Nucleus accumbens (tissue), 56 donors: ENCODE measurements at regions not wholly inside any gene's neighbourhood (a gene's known extent, or its start where the extent isn't known, plus 50 kb on each side); places are given as distances from the start of the nearest gene placed in this dataset.

Source experiments
- DNase-seq, 56 donors: peaks; one replicate each; lab custom pipeline; 2025; lab: John Stamatoyannopoulos, UW

- DNase-seq, result no peak
Observed at GRCh38 chr12:107436376-107436775, 249.2 kb upstream of the PWP1 start.

GRCh38 chr12:107436836-107437235 lies 248.8 kb upstream of the PWP1 start:
- no peak for DNase-seq

GRCh38 chr12:107437954-107438353 lies 247.6 kb upstream of the PWP1 start:
- DNase-seq, result no peak

- DNase-seq, result no peak
Observed at GRCh38 chr12:107439026-107439738, 246.4 kb upstream of the PWP1 start.

DNA sequence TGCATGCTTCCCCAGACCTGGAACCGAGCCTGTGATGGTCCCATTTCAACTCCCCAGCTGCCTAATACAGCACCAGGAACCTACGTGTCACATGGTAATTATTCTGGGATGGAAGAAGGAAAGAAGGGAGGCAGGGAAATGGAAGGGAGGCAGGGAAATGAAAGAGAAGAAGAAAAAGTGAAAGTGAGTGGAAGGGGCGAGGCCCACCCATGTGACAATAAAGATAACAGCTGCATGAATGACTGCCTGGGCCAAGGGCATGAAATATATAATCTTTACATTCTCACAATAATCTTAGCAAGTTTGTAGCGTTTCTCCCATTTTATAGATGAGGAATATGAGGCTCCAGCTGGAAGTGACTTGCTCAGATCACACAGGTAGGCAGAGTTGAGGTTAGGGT lies 245.0 kb upstream of the PWP1 start:
- no peak for DNase-seq

- DNase-seq, result no peak
Observed at GRCh38 chr12:107441665-107442300, 243.8 kb upstream of the PWP1 start.

GRCh38 chr12:107442326-107442987 lies 243.1 kb upstream of the PWP1 start:
- no peak for DNase-seq

GRCh38 chr12:107443320-107444090 lies 242.1 kb upstream of the PWP1 start:
- DNase-seq, result no peak

DNA sequence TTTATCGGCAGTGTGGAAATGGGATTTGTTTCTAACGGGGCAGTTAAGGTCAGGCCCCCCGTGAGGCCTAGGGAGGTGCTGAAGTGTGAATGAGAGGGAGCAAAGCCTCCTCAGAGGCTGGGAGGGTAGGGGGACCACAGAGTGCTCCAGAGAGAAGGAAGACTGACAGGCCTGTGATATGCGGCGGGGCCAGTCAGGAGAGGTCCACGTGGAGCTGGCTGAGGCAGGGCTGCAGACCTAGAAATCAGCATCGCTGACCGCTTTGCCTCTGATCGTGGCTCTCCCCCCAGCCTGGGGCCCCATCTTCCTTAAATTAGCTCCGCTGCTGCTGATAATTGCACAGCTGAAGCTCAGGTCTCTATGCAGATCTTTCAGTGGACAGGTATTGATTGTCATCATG lies 240.8 kb upstream of the PWP1 start:
- no peak for DNase-seq

GRCh38 chr12:107446476-107446875 lies 239.1 kb upstream of the PWP1 start:
- DNase-seq, result no peak

GRCh38 chr12:107447336-107447735 lies 238.3 kb upstream of the PWP1 start:
- no peak for DNase-seq

DNA sequence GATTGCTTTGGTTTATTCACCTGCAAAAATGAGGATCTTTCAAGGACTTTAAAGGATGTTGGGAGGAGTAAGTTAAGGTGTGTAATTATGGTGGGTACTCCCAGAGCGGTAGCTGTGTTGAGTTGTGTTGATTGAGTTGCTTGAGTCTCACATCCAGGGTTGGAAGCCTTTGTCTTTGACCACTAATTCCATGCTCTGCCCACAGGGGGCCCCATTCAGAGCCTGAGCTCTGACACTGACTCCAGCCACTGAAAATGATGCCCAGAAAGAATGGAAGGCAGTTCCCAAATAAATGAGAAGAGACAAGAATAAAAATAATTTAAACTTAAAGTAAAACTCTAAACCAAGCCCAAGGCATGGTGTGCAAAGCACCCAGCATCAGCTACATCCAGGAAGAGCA lies 237.4 kb upstream of the PWP1 start:
- no peak for DNase-seq

DNA sequence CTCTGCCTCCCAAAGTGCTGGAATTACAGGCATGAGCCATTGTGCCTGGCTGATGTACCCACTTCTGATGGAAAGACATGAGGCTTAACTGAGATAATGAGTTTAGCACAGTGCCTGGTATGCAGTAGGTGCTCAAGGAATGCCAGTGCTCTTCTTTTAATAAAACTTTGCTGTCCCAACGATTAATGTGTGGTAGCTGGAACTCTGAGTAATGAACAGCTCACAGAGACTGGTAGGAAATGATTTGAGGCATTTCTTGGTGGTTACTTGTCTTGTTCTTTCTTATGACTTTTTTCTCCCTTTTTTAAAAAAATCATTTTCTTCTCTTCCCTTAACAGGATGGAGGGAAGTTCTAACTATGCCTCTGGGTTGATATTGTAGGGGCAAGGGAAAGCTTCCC lies 235.7 kb upstream of the PWP1 start:
- DNase-seq, result no peak

DNA sequence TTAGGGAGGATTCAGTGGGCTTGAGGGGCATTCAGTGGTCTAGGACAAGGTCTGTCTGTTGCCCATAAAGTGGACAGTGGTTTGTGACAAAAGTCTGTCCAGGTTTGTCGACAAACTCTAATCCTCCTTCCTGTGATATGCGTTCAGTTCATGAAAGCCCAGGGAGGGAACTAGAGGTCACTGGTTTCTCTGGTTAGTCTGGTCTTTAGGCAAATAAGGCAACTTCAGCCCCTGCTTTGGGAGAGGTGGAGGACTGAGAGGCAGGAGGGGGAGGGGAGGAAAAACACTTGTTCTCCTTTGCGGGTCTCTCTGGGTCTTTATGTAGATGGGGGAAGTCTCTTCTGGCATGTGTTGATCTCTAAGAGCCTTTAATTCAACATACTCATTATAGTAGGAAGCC lies 235.1 kb upstream of the PWP1 start:
- DNase-seq, result no peak

DNA sequence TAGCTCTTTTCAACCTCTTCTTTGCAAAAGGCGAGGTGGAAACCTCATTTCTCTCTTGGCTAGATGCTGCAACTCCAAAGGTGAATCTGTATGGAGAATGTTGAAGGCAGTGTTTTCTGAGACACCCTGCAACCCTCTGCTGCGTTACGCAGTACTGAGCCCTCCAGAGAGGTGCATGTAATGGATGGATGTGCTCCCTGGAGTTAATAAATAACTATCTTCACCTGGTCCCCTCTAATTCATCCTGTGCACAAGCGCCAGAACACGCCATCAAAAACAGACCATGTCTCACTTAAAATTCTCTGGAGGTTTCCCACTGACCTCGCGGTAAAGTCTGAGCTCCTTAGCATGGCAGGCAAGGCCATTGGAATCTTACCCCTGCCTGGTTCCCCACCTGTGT lies 234.4 kb upstream of the PWP1 start:
- no peak for DNase-seq

GRCh38 chr12:107454109-107454830 lies 231.3 kb upstream of the PWP1 start:
- DNase-seq, result no peak

DNA sequence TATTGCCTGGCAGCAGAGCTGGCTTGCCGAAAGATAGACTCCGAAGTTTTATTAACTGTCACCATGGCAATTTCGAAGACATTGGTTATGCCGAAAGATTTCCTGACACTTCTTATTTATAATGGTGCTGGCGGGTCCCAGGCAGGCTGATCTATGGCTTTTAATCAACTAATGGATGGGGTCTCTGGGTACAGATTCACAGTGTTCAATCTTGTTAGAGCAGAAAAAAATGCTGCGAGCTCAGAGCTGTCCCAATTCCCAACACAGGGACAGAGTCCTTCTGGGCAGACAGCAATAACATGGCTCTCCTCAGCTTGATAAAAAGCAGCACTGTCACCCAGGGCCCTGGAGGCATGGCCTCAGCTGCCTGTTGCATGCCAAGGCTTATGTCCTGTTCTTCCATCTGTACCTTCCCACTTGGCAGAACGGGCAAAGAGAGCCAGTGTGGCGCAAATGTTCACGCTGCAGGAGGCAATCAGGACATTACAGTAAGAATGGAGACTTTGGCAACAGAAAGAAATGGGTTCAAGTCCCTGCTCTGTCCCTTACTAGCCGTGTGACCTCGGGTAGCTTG lies 228.2 kb upstream of the PWP1 start:
- DNase-seq, result no peak

- no peak for DNase-seq
Observed at GRCh38 chr12:107458163-107458562, 227.4 kb upstream of the PWP1 start.

DNA sequence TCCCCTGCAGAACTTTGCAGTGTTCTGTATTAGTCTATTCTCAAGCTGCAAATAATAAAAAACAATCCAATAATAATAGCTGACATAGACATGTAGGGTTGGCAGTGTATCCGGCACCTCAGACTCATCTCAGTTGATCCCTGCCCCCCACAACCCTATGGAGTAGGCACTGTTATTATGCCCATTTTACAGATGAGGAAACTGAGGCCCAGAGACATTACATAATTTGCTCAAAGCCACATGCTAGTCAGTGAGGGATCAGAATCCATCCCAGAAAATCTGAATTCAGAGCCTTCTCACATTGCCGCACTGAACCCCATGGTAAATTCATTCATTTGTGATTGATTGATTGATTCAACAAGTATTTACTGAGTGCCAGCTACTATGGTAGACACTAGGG lies 226.6 kb upstream of the PWP1 start:
- DNase-seq, result no peak

- DNase-seq, result no peak
Observed at GRCh38 chr12:107459641-107460040, 226.0 kb upstream of the PWP1 start.
